Epithelial cell of proximal tubule (primary cell): ENCODE measurements at regions not wholly inside any gene's neighbourhood (a gene's known extent, or its start where the extent isn't known, plus 50 kb on each side); places are given as distances from the start of the nearest gene placed in this dataset.

Experiments
- DNase-seq: peaks from one replicate; pipeline ENCODE4 v3.0.0-alpha.2; 2011; ENCODE audit warnings: low read depth
- H3K4me3 ChIP-seq: 2 replicates; pipeline ENCODE4 v1.5.1; 2011; ENCODE audit warnings: low read depth, mild to moderate bottlenecking, low read length
- CTCF ChIP-seq: conservative IDR thresholded peaks from 2 replicates; pipeline ENCODE4 v1.5.1; 2012; ENCODE audit warnings: low read depth, mild to moderate bottlenecking, low read length

DNA sequence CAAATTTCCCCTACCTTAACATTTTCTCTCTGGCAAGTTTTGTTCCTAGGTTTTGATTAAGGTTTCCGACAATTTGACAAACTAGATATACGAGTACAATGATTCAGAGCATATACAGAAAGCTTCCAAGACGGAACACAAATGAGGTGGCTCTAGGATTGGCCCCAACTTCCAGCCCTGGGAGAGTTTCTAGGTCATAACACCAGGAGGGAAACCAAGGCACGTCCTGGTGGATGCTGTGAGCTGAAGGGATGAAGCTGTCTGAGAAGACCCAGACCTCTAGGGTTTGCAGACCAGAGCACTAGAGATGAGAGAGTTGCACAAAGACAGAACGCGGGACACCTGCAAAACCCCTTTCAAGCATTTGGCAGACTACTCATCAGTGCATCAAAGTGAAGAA, 51.5 kb upstream of the CAND1 start:
- no peak for TF ChIP-seq CTCF
- no peak overlapping the region for H3K4me3 ChIP-seq
- no peak for DNase-seq
